ENCODE measurements at regions not wholly inside any gene's neighbourhood (a gene's known extent, or its start where the extent isn't known, plus 50 kb on each side); places are given as distances from the start of the nearest gene placed in this dataset.

GRCh38 chr18:61706276-61706915 lies 186.4 kb downstream of the RNF152 start:
- no peak overlapping the region for H3K27ac ChIP-seq
- CTCF ChIA-PET: no interaction called here
- POLR2A ChIA-PET (ENCODE audit: low non-redundant PET): no interaction called here
- no peak for DNase-seq (ENCODE audit: low spot score)
- TF ChIP-seq CTCF (conservative IDR thresholded peaks at IDR 0.05; ENCODE audit: low read depth): no peak

- DNase-seq (ENCODE audit: low spot score): no peak
- ChIA-PET CTCF (interaction anchor here (0.6 kb wide), 1 partner anchor 24 kb away, joined by 4 read pairs; no protein-coding TSS in a partner anchor), POLR2A (ENCODE audit: low non-redundant PET) (no interaction called here)
- TF ChIP-seq CTCF (conservative IDR thresholded peaks at IDR 0.05; ENCODE audit: low read depth): no peak
- H3K27ac ChIP-seq: no peak overlapping the region
Measured at GRCh38 chr18:61703508-61703907, 189.3 kb downstream of the RNF152 start.

- CTCF ChIA-PET: interaction anchor here (0.8 kb wide), 1 partner anchor 121 kb away, joined by 4 read pairs; no protein-coding TSS in a partner anchor
- POLR2A ChIA-PET (ENCODE audit: low non-redundant PET): no interaction called here
- TF ChIP-seq CTCF (conservative IDR thresholded peaks at IDR 0.05; ENCODE audit: low read depth): no peak
Measured at GRCh38 chr18:61702007-61702406, 190.8 kb downstream of the RNF152 start.

GRCh38 chr18:61699397-61700110 lies 193.3 kb downstream of the RNF152 start:
- TF ChIP-seq CTCF (conservative IDR thresholded peaks at IDR 0.05; ENCODE audit: low read depth): no peak
- DNase-seq (ENCODE audit: low spot score): no peak
- ChIA-PET CTCF (interaction anchor here (0.5 kb wide), 1 partner anchor 201 kb away, joined by 3 read pairs; no protein-coding TSS in a partner anchor), POLR2A (ENCODE audit: low non-redundant PET) (no interaction called here)
- H3K27ac ChIP-seq: no peak overlapping the region

More at GRCh38 chr18:61702007-61702406, 190.8 kb downstream of the RNF152 start:
- peak; percentile 7 for DNase-seq (ENCODE audit: low spot score)
- no peak overlapping the region for H3K27ac ChIP-seq

- DNase-seq (ENCODE audit: low spot score): no peak
- ChIA-PET CTCF (no interaction called here), POLR2A (ENCODE audit: low non-redundant PET) (no interaction called here)
- H3K27ac ChIP-seq: no peak overlapping the region
- no peak for TF ChIP-seq CTCF (conservative IDR thresholded peaks at IDR 0.05; ENCODE audit: low read depth)
Measured at GRCh38 chr18:61697306-61697909, 195.4 kb downstream of the RNF152 start.

GRCh38 chr18:61694236-61694635 lies 198.6 kb downstream of the RNF152 start:
- no peak overlapping the region for H3K27ac ChIP-seq
- DNase-seq (ENCODE audit: low spot score): no peak
- no peak for TF ChIP-seq CTCF (conservative IDR thresholded peaks at IDR 0.05; ENCODE audit: low read depth)
- CTCF ChIA-PET: no interaction called here
- POLR2A ChIA-PET (ENCODE audit: low non-redundant PET): no interaction called here

Data from RWPE1 (cell line).